Activated gamma-delta T cell treated with Interleukin-2 at 50 U/mL for 16 hours (primary cell): ENCODE measurements at regions not wholly inside any gene's neighbourhood (a gene's known extent, or its start where the extent isn't known, plus 50 kb on each side); places are given as distances from the start of the nearest gene placed in this dataset.

Experiments used
- DNase-seq: peaks from one replicate; pipeline ENCODE4 v3.0.0-alpha.2; 2020

DNA sequence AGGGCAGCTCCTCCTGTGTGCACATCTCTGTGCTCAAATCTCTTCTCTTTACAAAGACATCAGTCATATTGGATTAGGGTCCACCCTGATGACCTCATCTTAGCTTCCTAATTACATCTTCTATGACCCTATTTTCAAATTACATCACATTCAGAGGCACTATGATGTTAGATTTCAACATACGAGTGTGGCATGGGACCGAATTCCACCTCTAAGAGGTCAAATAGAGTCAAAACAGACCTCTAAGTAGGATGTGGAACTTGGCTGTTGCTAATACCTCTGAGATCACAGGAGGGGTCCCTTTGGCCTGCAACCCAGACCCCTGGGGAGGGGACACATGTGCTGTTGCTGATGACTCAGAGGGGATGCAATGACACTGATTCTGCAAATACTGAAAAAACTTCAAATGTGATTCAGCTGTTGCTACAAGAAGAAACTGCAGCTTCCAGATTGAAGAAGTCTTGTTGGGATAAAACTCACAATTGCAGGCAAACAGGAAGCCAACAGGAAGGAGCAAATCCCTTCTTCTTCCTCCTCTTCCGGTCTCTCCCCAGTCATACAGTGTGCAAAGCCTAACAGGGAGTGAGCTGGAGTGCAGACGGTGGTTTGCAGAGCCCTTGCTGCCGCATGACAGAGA is 216.2 kb downstream of the MYLK4 start:
- DNase-seq = no peak

DNA sequence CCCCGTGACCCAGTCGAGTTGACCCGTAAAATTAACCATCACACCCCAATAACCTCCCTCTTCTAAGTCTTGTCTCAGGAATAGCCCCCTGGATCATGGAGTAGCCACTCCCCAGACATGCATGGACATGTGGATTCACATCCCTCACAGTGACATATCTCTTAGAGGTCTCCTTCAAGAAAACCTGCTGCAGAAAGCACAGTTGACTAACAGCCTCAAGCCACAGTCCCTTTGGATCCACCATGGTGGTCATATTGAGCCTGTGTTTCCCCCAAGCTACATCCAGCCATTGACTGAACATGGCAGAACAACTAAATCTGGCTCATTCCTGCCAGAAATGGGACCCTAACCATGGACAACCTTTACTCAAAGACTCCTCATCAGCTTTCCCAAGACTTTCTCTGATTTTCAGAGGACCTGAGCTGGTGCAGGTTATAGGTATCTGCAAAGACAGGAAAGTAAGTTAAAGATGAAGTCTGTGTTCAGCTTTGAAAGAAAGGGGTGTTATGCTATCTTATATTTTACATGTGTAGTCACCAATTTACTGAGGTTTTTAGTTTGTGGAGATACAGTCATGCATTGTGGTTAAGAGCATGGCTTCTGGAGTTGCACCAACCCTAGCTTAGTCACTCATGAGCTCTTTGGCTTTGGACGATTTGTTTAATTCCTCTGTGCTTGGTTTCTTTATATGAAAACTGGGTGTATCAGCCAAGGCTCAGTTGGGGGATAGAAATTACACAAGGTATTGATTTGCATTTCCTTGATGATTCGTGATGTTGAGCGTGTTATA is 219.1 kb downstream of the MYLK4 start:
- no peak for DNase-seq

- DNase-seq = no peak
These were observed 221.5 kb downstream of the MYLK4 start for GRCh38 chr6:2529211-2529719.

DNA sequence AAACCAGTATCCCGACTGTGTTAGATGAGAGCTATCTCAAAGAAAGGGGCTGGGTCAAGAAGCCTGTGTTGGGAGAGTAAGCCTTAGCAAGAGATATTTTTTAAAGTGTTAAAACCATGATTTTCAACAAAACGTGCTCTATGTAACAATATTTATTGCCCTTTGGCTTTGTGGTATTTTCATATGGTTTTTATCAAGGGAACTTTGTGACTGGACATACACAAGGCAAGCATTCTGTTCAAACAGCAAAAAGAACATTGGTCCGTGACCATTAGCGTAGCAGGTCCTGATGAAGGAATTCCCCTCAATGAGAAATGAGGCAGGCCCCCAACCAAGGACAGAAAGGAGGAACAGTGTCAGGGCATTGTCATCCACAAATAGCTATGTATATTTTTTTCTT is 222.6 kb downstream of the MYLK4 start:
- no peak for DNase-seq

- DNase-seq = no peak
These were observed 224.0 kb downstream of the MYLK4 start for GRCh38 chr6:2526766-2527165.

- DNase-seq = no peak
These were observed 226.6 kb downstream of the MYLK4 start for GRCh38 chr6:2524090-2524489.

DNA sequence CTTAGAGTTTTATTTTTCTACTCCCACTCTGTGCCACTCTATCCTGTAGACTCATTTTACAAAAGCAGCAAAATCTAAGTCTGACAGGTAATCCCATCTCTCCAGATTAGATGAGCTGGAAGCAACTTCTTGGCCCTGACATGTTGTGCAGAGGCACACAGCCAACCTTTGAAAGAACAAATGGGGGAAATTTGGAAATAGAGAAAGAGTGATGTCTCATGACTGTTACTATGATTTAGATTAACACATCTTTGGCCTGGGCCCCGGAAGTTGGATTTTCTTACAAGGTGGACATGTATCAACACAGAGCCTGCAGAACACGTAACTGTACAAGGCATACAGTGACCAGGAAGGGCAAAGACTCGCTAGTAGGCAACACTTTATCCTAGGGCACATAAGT is 227.7 kb downstream of the MYLK4 start:
- no peak for DNase-seq

DNA sequence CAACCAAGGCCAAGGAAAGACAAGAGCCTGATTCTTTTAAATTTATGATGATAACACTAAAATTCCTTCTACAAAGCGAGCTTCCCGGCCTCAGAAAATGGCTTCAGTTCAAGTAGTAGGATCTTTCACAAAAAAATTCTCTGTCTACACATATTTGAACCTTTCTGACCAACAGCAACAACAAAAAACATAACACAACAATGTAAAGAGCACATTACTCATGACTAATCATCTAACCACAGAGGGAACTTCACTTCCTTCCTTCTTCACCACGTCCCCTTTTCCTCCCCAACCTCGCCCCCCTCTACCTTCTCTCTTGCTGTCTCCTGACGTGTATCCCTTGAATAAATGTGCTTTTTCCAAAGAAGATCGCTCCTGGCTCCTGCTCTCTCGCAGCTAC is 228.2 kb downstream of the MYLK4 start:
- DNase-seq = no peak

GRCh38 chr6:2517855-2518473 is 232.8 kb downstream of the MYLK4 start:
- no peak for DNase-seq

- DNase-seq = no peak
These were observed 233.3 kb downstream of the MYLK4 start for GRCh38 chr6:2517401-2517800.

DNA sequence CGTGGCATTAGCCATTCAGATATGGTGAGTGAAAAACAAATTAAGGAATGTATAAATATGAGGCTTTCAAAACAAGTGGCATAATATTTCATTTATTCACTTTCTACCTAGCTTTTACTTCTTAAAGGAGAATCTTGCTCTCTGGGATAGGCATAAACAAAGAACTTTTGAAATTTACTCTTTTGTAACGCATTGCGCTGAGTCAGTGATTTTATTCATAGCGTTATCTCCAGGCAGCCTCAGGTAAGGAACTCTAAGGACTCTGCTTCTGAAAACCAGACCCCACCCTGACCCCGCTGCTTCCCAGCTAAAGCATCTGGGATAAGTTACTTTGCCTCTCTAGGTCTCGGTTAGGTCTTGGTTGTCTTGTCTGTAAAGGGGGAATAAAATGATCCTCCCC is 234.7 kb downstream of the MYLK4 start:
- DNase-seq = no peak

GRCh38 chr6:2514965-2515543 is 235.7 kb downstream of the MYLK4 start:
- DNase-seq = no peak

DNA sequence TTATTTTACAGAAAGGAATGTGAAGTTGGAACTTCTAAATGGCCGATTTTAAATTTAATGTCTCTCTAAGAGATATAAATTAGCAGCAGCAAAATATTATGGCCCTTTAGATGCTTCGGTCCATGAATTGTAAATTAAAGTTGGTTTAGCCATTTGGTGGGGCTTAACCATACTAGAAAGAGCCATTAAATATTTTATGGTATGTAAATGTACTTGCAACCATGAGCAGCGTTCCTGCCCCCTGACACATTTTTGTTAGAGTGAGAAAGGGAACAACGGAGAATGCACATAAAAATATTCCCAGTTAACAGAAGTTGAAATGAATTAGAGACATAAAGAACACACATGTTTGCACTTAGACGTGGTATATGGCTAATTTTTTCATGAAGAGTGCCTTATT is 237.9 kb downstream of the MYLK4 start:
- no peak for DNase-seq

- DNase-seq = no peak
These were observed 240.4 kb downstream of the MYLK4 start for GRCh38 chr6:2510316-2510715.

DNA sequence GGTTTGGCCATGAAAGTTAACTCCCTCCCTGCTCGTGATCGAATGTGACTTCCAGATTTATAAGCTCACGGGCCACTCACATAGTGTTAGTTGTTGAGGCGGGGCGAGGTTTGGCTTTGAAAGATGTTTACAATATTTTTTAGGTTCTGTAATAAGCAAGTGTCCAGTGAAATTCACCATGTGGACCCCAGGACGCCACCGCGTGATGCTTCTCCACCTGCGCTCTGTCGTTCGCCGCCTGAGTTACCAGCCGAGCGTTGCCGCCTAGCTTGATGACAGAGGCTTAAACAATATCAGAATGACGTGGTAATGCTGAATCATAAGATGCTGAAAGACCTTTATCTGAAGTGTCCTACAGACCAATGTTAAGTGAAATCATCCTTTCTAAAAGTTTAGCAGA is 241.0 kb downstream of the MYLK4 start:
- no peak for DNase-seq

DNA sequence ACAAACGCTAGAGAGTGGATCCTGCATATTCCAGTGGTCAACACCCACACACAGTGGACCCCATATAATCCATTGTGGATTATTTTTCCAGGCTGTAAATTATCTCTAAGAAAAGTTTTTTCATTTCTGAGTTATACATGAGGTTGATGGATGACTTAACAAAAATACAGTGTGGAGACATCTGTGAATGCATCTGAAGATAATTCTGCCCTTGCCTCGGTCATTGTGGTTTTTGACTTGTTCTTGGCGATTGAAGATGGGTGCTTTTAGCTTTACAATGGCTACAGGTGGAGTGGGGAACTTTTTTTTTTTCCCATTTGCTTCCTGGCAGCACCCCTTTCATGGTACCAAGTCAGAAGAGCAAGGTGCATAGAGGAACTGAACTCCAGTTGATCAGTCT is 242.7 kb downstream of the MYLK4 start:
- no peak for DNase-seq

GRCh38 chr6:2507521-2508037 is 243.1 kb downstream of the MYLK4 start:
- DNase-seq = no peak

GRCh38 chr6:2507016-2507415 is 243.7 kb downstream of the MYLK4 start:
- no peak for DNase-seq

GRCh38 chr6:2505624-2506023 is 245.1 kb downstream of the MYLK4 start:
- no peak for DNase-seq

DNA sequence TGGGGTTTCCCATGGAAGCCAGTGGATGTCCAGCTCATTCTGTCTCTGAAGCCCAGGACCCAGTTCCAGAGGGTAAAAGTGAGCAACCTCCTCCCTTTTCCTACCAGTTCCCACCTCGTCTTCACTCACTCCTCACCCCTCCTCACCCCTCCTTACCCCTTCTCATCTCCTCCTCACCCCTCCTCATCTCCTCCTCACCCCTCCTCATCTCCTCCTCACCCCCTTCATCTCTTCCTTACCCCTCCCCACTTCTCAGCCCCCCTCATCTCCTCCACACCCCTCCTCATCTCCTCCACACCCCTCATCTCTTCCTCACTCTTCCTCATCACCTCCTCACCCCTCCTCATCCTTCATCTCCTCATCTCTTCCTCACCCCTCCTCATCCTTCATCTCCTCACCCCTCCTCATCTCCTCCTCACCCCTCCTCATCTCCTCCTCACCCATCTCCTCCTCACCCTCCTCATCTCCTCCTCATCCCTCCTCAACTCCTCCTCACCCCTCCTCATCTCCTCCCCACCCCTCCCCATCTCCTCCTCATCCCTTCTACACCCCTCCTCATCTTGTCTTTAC is 246.1 kb downstream of the MYLK4 start:
- no peak for DNase-seq

DNA sequence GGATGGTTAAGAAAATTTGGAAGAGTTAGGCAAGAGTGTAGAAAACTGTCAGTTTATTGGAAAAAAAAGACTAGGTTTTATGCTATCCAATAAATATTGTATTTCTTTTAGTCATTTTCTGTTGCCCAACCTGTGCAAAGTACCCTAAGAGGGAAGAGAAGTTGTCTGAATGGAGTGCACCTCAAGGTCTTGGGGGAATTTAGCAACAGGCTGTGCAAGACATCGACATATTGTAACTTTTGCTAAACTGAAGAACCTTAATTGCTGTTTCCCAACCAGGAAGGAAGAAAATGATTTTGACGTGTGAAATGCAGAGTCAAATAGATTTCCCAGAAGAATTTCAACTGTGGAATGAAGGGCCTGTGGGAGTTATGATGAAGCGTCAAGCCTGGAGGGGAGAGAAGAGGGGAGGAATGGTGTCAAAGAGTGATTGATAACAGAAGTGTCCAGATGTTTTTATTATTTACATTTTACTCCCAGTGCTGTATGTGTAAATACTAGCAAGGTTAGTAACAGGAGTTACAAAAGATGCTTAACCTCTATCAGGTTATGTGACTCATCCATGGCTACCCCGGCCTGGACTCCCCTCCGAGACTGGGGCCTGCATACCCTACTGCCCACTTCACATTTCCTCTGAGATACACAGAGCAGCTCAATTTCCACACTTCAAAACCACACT is 246.8 kb downstream of the MYLK4 start:
- DNase-seq = no peak

- DNase-seq = no peak
These were observed 247.6 kb downstream of the MYLK4 start for GRCh38 chr6:2502998-2503674.
